NCI-H1092 treated with DMSO at 0.1 percent for 48 hours (cell line): ENCODE measurements at regions not wholly inside any gene's neighbourhood (a gene's known extent, or its start where the extent isn't known, plus 50 kb on each side); places are given as distances from the start of the nearest gene placed in this dataset.
"Not testable (repeated sequence)": the region's sequence is repeated elsewhere in the genome, so short reads cannot be mapped to it uniquely, and the experiment has no call there.

Experiments used
- DNase-seq: peaks from one replicate; lab custom pipeline; 2025; lab: John Stamatoyannopoulos, UW

DNA sequence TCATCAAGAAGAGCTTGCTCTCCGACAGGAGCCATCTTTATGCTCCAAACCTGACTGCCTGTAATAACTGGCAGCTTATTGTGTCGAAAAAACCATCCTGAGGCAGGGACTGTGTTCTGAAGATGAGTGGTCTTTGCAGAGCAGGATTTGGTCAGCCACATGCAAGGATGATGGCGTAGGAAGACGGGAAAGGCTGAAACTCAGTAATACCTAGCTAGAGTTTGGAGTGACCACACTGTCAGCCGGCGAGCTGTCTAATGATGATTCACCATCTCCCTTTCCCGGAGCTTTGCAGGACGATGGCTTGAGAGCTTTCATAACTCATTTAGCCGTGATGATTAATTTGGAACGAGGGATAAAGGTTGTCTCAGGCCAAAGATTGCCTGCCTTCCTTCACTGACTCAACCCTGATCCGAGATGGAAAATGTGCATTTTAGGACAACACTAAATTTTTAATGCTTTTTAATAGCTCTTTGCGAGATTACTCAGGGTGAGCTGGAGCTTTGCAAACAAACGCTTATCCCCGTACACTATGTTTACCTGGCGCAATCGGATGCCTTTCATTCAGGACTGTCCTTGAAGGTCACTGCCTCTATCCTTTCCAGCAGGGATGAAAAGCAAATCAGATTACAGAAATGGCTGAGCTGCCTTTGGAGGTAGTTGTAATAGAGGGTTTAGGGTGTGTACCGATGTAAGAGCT is 288.5 kb downstream of the ASMT start:
- no peak for DNase-seq

DNA sequence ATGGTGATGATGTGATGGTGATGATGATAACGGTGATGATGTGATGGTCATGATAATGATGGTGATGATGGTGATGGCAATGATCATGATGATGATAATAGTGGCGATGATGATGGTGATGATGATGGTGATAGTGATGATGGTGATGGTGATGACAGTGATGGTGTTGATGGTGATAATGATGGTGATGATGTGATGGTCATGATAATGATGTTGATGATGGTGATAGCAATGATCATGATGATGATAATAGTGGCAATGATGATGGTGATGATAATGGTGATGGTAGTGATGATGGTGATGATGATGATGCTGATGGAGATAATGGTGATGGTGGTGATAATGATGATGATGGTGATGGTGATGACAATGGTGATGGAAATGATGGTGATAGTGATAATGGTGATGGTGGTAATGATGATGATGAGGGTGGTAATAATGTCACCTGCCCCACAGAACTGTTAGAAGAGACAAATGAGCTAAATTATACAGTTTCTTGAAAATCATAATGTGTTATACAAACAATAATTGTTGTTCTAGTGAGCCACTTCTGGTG is 289.9 kb downstream of the ASMT start:
- no peak for DNase-seq

DNA sequence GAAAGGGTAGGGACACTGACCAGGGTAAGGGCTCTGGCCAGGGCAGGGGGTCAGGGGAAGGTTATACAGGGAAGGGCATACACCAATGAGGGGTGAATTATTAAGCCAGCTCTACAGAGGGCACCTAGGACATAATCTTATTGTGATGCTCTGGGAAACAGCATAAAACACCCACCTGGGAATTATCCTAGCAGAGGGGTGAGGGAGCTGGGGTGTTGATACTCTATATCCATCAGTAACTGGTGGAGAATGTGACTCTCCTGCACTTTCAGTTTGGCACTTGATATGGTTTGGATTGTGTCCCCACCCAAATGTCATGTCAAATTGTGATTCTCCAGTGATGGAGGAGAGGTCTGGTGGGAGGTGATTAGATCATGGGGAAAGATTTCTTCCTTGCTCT is 291.2 kb downstream of the ASMT start:
- DNase-seq: no peak

DNA sequence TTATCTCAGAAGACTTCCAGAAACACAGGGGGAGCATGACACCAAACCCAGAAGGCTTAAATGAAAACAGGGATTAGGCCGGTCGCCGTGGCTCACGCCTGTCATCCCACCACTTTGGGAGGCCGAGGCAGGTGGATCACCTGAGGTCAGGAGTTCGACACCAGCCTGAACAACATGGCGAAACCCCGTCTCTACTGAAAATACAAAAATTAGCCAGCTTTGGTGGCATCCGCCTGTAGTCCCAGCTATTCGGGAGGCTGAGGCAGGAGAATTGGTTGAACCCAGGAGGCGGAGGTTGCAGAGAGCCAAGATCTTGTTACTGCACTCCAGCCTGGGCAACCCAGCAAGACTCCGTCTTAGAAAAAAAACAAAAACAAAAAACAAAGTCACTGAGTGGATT is 294.1 kb downstream of the ASMT start:
- not testable (repeated sequence) for DNase-seq

DNA sequence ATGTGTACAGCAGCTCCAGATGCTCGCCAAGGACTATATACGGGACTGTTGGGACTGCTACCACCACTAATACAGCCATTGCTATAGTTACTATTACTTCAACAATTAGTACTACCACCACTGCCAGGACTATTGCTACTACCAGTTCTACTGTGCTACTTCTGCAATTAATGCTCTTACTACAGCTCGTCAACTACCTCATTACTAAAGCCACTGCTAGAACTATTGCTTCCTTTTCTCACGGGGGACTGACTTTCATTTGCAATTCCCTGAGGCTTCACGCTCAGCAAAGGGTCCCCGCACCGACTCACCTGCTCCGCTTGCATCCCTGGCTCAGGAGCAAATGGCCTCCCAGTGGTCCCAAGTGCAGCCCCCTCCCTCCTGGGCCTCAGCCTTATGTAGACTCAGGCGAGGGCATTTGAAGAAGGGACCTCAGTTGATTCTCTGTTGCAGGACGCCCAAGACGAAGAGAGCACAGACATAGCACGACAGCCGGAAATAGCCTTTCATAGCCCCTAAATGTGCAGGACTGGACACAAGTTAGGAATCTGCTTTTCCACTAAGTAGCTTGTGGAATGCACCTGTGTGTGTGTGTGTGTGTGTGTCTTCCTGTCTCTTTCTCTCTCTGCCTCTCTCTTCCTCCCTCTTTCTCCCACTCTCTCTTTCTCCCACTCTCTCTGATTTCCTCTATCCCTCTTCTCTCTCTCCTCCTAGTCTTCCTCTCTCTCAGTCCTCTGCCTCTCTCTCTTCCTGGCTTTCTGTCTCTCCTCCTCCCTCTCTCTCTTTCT is 294.8 kb downstream of the ASMT start:
- no peak for DNase-seq

DNA sequence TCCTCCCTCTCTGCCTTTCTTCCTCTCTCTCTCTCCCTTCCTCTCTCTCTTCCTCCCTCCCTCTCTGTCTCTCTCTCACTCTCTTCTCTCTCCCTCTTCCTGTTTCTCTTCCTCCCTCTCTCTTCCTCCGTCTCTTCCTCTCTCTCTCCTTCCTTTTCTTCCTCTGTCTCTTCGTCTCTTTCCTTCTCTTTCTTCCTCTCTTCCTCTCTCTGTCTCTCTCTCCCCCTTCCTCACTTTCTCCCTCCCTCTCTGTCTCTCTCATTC is 295.3 kb downstream of the ASMT start:
- no peak for DNase-seq

DNA sequence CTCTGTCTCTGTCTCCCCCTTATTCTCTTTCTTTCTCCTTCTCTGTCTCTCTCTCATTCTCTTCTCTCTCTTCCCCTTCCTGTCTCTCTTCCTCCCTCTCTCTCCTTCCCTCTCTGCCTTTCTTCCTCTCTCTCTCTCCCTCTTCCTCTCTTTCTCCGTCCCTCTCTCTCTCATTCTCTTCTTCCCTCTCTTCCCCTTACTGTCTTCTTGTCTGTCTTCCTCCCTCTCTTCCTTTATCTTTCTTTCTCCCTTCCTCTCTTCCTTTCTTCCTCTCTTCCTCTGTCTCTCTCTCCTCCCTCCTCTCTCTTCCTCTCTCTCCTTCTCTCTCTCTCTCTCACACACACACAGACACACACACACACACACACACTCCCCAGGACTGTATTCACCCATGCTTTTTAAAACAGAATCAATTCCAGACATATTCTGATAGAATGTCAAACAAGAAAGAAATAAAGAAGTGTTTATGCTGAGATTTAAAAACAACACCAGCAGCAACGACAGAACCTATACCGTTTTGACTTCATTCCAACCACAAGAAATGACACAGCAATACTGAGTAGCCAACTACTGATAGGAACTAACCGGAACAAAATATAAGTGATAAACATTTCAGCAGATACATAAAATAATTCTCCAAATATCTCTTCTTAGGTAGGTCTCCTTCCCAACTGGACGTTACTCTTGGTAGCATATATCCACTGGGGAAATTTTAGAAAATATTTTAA is 296.7 kb downstream of the ASMT start:
- no peak for DNase-seq

DNA sequence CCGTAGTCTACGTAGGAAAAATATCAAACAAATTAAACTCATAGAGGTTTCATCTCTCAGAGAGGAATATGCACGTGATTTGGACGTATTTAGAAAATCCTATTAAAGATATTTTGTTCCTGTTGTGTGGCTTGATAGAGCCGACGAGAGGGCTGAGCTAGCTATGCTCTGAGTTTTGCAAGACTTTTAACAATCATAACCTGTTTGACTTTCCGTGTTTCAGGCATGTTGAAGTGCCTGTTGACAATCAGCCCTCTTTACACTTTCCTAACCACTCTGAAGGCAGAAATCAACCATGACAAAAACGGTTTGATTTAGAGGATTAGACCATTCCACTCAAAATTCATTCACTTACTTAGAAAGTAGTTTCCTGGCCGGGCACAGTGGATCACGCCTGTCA is 297.3 kb downstream of the ASMT start:
- no peak for DNase-seq

DNA sequence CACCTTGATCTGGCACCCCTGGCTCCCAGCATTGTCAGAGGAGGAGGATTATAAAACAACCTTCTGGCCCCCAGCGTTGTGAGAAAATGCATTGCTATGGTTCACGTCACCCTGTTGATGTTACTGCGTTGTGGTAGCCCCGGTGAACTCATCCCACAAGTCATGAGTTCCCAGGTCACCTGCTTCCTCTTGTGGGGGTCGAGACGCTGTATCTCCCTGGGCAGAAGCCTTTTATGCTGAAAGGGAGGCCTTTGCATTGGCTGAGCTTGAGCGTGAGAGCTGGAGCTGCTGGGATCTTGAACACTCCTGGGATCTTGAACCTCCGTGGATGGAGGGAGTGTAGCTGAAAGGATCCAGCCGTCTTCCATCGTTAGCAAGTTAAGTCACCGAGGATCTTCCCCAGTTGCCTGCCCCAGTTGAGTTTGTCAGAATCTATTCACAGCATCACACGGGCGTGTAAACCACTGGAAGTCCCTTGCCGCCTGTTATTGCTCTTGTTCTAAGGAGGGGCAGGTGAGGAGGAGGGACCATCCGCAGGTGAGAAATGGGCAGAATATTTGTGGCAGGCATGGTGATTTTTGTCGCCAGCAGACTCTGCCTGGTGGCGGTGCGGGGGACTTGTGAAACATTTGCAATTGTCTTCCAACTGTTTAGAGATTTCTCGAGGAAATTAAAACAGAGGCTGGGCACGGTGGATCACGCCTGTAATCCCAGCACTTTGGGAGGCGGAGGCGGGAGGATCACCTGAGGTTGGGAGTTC is 299.9 kb downstream of the ASMT start:
- no peak for DNase-seq

DNA sequence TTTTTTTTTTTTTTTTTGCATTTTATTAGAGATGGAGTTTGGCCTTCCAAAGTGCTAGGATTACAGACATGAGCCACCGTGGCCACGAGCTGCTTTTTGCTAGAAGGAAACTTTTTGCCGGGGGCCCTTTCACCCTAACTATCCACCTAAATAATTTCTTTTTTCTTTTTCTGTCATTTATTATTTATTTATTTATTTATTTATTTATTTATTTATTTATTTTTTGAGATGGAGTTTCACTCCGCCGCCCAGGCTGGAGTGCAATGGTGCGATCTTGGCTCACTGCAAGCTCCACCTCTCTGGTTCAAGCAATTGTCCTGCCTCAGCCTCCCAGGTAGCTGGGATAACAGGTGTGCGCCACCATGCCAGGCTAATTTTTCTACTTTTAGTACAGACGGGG is 303.9 kb downstream of the ASMT start:
- no peak for DNase-seq

DNA sequence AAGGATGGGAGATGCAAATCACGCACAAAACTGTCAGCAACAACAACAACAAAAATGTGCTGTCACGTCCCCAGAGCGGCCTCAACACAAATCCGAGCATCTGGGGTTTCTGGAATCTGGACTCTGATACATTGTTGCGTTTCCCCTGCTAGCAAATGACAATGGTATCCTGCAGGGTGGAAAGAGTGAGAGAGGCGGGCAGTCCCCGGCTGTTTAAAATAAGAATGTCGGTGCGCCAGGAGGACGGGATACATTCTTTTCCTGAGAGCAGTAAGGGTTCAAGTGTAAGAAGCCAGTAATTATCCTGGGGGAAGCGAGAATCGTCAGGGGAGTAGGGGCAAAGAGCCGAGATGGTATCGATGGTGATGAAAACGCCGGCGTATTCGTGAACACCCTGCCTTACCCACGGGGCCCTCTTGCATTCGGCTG is 310.2 kb downstream of the ASMT start:
- peak; percentile 6 for DNase-seq

DNA sequence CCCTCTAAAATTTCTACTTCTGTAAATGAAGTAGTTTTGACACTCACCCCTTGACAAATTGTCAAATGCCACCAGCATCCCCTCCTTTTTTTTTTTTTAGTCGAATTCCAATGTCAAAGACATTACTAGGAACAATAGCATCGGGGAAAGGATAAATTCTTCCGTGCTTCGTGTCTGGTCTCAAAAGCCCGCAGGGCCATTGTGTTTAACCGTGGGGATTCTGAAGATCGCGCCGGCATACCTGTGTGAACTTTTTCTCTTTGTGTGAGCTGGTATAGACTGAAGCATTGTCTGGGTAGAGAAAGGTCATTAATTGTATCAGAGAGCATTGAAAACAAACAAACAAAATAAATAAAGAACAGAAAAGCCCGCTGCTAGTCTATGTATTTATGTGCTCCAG is 313.9 kb downstream of the ASMT start:
- DNase-seq: no peak

DNA sequence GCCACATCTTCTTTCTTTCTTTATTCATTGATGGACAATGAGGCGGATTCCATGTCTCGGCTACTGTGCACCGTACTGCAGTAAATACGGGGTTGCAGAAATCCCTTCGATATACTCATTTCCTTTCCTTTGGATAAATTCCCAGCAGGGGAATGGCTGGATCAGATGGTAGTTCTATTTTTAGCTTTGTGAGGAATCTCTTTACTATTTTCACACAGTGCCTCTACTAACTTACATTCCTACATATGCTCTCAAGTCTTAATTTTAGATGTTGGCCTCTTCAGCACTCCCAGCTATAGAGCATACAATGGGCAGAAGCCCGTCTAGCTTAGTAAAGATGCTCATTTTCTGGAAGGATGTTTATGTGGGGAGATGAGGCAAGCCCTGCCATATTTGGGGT is 317.4 kb downstream of the ASMT start:
- DNase-seq: no peak

DNA sequence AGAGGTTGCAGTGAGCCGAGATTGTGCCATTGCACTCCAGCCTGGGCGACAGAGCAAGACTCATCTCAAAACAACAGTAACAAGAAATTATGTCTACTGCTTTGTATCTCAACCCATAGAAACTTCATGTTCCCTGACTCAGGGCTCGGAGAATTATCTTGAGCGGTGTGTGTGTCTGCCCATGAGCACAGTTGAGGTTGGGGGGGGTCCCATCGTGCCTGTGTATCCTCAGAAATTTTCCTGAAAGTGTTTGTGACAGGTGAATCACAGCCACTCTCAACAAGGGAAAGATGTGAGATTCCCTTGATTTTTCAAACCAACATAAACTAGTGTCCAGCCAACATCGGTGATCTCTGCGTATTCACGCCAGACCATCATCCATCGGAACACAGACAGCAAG is 319.1 kb downstream of the ASMT start:
- no peak for DNase-seq

DNA sequence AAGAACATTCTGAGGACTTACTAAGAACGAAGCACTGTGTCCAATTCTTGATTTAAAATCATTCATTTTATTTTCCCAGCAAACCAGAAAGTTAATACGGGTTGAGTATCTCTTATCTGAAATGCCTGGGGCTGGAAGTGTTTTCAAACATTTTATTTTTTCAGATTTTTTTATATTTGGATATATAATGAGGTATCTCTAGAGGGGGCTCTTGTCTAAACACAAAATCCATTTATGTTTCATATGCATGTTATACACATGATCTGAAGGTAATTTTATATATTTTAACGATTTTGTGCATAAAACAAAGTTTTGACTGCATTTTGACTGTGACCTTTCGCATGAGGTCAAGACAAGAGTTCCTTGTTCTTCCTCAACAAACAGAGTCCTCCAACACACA is 320.9 kb downstream of the ASMT start:
- no peak for DNase-seq

DNA sequence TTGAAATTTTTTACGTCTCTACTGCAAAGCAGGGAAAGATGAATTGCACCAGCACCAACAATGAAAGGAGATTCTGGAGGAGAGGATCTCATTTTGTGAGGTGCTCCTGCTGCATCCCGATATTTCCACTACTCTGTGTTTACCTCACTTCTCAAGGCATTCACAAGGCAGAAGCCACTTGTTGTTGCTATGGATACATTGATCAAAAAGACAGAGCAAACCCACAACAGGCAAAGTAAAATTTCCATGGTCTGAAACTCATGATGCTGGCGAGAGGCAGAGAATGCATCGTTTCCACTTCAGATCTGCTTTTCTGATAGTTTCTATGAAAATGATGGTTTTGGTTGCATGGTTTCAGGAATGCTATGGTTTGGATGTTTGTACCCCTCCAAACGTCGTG is 323.3 kb downstream of the ASMT start:
- no peak for DNase-seq

DNA sequence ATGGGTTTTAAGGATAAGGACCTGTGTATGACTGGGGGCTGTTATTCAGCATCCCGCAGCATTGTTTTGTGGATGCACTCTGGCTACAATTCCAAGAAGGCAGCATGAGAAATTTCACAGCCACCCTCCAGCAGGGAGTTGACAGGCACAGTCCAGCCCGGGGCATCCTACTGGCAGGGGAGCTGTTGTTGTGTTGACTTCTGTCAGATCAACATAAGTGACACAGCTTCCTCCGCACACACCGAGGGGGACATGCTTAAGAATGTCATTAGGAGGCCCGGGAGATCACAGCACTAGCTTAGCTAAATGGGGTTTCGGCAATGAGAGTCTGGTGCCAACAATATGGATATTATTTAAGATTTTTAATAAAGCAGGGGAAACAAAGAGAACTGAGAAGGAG is 326.5 kb downstream of the ASMT start:
- no peak for DNase-seq

DNA sequence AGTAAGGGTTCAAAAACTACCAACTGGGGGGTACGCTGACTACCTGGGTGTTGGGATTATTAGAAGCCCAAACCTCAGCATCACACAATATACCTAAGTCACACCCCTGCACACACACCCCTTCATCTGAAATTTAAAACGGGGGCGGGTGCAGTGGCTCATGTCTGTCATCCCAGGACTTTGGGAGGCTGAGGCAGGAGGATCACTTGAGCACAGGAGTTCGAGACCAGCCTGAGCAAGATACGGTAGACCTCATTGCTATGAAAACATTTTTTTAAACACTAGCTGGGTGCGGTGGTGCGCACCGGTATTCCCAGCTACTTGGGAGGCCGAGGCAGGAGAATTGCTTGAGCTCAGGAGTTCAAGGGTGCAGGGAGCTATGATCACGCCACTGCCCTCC is 331.0 kb downstream of the ASMT start:
- no peak for DNase-seq

DNA sequence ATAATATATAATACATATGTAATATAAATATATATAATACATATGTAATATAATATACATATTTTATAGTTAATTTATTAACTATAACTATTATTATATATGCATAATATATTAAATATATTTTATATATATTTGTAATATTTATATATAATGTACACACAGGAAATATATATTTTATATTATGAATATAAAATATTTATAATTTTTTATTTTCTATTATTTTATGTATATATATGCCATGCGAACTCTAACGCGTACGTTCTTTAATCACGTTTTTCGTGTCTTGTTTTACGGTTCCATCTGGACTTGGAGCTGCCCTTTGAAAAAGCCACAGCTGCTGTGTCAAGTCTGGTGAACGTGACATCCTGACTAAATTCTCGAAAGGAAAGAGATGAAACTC is 332.1 kb downstream of the ASMT start:
- DNase-seq: no peak
